ENCODE measurements at regions not wholly inside any gene's neighbourhood (a gene's known extent, or its start where the extent isn't known, plus 50 kb on each side); places are given as distances from the start of the nearest gene placed in this dataset.

DNA sequence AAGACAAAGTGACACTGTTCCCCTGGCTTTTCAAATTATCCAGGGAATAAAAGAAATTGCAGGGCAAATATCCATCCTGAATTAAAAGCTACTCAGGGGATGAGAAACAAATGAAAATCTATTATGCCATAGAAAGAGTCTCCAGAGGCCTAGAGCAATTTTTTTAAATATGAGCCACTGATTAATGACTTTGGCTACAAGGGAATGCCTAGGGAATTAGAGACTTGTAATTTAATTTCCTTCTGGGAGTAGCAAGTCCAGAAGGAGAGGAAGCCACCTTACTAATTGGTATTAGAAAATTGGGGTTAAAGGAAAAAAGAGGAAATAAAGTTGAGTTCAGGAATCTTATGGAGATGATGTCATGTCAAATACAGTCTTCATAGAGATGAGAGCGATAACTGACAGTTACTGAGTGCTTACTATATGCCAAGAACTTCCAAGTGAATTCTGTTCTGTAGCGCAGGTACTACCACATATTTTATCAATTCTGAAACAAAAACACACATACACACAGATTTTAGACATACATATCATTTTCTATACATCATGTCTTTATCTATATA, 304.4 kb downstream of the DUSP6 start:
- POLR2A ChIA-PET: no interaction called here
- H3F3A ChIP-seq (replicated peaks; ENCODE audit: insufficient read depth): no peaks in the 10 kb centered on the region

DNA sequence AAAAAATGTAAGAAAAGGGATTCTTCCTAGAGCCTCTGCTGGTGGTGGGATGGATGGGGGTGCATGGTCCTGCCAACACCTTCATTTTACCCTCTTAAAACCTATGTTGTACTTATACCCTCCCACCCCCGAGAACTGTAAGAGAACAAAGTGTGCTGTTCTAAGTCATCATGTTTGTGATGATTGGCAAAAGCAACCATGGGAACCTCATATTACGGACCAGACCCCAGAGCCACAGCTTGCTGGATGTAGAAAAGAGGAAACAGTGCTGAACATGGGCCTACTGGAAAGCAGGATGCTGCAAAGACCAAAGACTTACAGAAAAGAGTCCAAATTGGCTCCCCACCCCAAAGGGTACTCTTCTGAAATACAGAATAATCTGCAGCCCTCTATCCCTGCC, 311.2 kb downstream of the DUSP6 start:
- Histone ChIP-seq H3K27me3 (ENCODE audit: insufficient read depth) (no peaks in the 10 kb centered on the region), H3K9me3 (no peaks in the 10 kb centered on the region), H3K9ac (no peak overlapping the region), H3K79me2 (ENCODE audit: insufficient read depth) (no peaks in the 10 kb centered on the region), H3K4me1 (ENCODE audit: control insufficient read depth in 1 of 2, insufficient read depth in 2 of 2, low read depth in 1 of 2, low read length in 1 of 2) (peaks cover 6 to 7% of the 10 kb centered on the region in 2 experiments; a peak in 2 of 4 replicates), H3K27ac (ENCODE audit: low read depth in 2 of 2, low read length in 1 of 2) (no peak overlapping the region; a peak in 1 of 4 replicates), H4K20me1 (ENCODE audit: insufficient read depth) (no peaks in the 10 kb centered on the region), H3K4me3 (ENCODE audit: low read depth in 2 of 2, low read length in 1 of 2) (no peak overlapping the region), H3K4me2 (no peak overlapping the region), H3K9me2 (no peaks in the 10 kb centered on the region), H2AFZ (ENCODE audit: low read depth) (no peak overlapping the region), H3F3A (replicated peaks; ENCODE audit: insufficient read depth) (no peaks in the 10 kb centered on the region), H3K36me3 (replicated peaks in 1 of 2; ENCODE audit: control insufficient read depth in 1 of 2, insufficient read depth in 2 of 2, low read length in 1 of 2) (no peaks in the 10 kb centered on the region)
- POLR2A ChIA-PET: no interaction called here
- CTCF ChIA-PET: interaction anchor here (0.9 to 1.0 kb wide), 2 partner anchors 9 to 24 kb away, joined by 3 to 4 read pairs; no protein-coding TSS in a partner anchor
- no peak for TF ChIP-seq YY1 (IDR thresholded peaks at IDR 0.05; ENCODE audit: low read depth)
- no peak for TF ChIP-seq ELF1 (IDR thresholded peaks at IDR 0.05)
- no peak for TF ChIP-seq RCOR1 (IDR thresholded peaks at IDR 0.05; ENCODE audit: low read length)
- TF ChIP-seq SIN3A (IDR thresholded peaks at IDR 0.05; ENCODE audit: borderline replicate concordance, low read depth, low read length): no peak
- no peak for TF ChIP-seq EP300 (IDR thresholded peaks at IDR 0.05; ENCODE audit: borderline replicate concordance in 1 of 2, low read depth in 1 of 2, low read length in 1 of 2)
- TF ChIP-seq FOXJ3 (CRISPR knock-in tag; IDR thresholded peaks at IDR 0.05): no peak
- TF ChIP-seq CTCF (IDR thresholded peaks at IDR 0.05): no peak
- no peak for TF ChIP-seq JUND (IDR thresholded peaks at IDR 0.05)
- no peak for TF ChIP-seq GATA2 (CRISPR knock-in tag; IDR thresholded peaks at IDR 0.05)
- TF ChIP-seq FOSL2 (IDR thresholded peaks at IDR 0.05; ENCODE audit: borderline replicate concordance, low read depth): no peak
- no peak for TF ChIP-seq POLR2AphosphoS5 (IDR thresholded peaks at IDR 0.05; ENCODE audit: low read depth, low read length)
- no peak for TF ChIP-seq REST (IDR thresholded peaks at IDR 0.05; ENCODE audit: low read depth, low read length)
- TF ChIP-seq, protein P1, sequence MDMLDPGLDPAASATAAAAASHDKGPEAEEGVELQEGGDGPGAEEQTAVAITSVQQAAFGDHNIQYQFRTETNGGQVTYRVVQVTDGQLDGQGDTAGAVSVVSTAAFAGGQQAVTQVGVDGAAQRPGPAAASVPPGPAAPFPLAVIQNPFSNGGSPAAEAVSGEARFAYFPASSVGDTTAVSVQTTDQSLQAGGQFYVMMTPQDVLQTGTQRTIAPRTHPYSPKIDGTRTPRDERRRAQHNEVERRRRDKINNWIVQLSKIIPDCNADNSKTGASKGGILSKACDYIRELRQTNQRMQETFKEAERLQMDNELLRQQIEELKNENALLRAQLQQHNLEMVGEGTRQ (IDR thresholded peaks at IDR 0.05; ENCODE audit: borderline replicate concordance, low read depth, low read length): no peak
- TF ChIP-seq TCF12 (IDR thresholded peaks at IDR 0.05): no peak
- TF ChIP-seq, protein P2, sequence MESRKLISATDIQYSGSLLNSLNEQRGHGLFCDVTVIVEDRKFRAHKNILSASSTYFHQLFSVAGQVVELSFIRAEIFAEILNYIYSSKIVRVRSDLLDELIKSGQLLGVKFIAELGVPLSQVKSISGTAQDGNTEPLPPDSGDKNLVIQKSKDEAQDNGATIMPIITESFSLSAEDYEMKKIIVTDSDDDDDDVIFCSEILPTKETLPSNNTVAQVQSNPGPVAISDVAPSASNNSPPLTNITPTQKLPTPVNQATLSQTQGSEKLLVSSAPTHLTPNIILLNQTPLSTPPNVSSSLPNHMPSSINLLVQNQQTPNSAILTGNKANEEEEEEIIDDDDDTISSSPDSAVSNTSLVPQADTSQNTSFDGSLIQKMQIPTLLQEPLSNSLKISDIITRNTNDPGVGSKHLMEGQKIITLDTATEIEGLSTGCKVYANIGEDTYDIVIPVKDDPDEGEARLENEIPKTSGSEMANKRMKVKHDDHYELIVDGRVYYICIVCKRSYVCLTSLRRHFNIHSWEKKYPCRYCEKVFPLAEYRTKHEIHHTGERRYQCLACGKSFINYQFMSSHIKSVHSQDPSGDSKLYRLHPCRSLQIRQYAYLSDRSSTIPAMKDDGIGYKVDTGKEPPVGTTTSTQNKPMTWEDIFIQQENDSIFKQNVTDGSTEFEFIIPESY (IDR thresholded peaks at IDR 0.05; ENCODE audit: borderline replicate concordance, low read depth): no peak
- 74% methylated on average over 2 of the region's 2 CpGs for WGBS (ENCODE audit: low lambda C conversion rate)
- DNase-seq: no peak

More for the DNA sequence above, 304.4 kb downstream of the DUSP6 start:
- Histone ChIP-seq H3K27me3 (ENCODE audit: insufficient read depth) (no peaks in the 10 kb centered on the region), H2AFZ (ENCODE audit: low read depth) (no peak overlapping the region), H3K36me3 (replicated peaks in 1 of 2; ENCODE audit: control insufficient read depth in 1 of 2, insufficient read depth in 2 of 2, low read length in 1 of 2) (no peaks in the 10 kb centered on the region), H3K27ac (ENCODE audit: low read depth in 2 of 2, low read length in 1 of 2) (no peak overlapping the region), H3K9ac (no peak overlapping the region), H3K79me2 (ENCODE audit: insufficient read depth) (no peaks in the 10 kb centered on the region), H3K4me1 (ENCODE audit: control insufficient read depth in 1 of 2, insufficient read depth in 2 of 2, low read depth in 1 of 2, low read length in 1 of 2) (peaks cover 3 to 10% of the 10 kb centered on the region in 2 experiments; a peak in 3 of 4 replicates), H3K4me3 (ENCODE audit: low read depth in 2 of 2, low read length in 1 of 2) (no peak overlapping the region), H4K20me1 (ENCODE audit: insufficient read depth) (no peaks in the 10 kb centered on the region), H3K9me3 (no peaks in the 10 kb centered on the region), H3K4me2 (no peak overlapping the region), H3K9me2 (no peaks in the 10 kb centered on the region)
- WGBS (ENCODE audit: low lambda C conversion rate): 98% methylated on average over 2 of the region's 2 CpGs
- DNase-seq: no peak
- no peak for TF ChIP-seq RAD21 (IDR thresholded peaks at IDR 0.05; ENCODE audit: low read length)
- CTCF ChIA-PET: interaction anchor here (5.7 kb wide), 1 partner anchor 412 kb away, joined by 45 read pairs; no protein-coding TSS in a partner anchor
